Erythroblast (primary cell): ENCODE measurements at regions not wholly inside any gene's neighbourhood (a gene's known extent, or its start where the extent isn't known, plus 50 kb on each side); places are given as distances from the start of the nearest gene placed in this dataset.

Experiments
- GATA1 ChIP-seq: IDR thresholded peaks from 2 replicates; pipeline ENCODE4 v1.6.1; 2011; ENCODE audit warnings: low read depth, mild to moderate bottlenecking, control low read depth, low read length, moderate library complexity
- POLR2A ChIP-seq: IDR thresholded peaks from 2 replicates; pipeline ENCODE4 v1.6.1; 2011; ENCODE audit warnings: mild to moderate bottlenecking, low read length

- TF ChIP-seq POLR2A = no peak
- TF ChIP-seq GATA1 = no peak
These were observed 73.9 kb upstream of the FGF3 start for GRCh38 chr11:69892986-69893555.
